NCI-H748 treated with DMSO at 0.1 percent for 48 hours (cell line): ENCODE measurements at regions not wholly inside any gene's neighbourhood (a gene's known extent, or its start where the extent isn't known, plus 50 kb on each side); places are given as distances from the start of the nearest gene placed in this dataset.
"Not testable (repeated sequence)": the region's sequence is repeated elsewhere in the genome, so short reads cannot be mapped to it uniquely, and the experiment has no call there.

ENCODE experiments used
- DNase-seq: peaks from one replicate; lab custom pipeline; 2025; lab: John Stamatoyannopoulos, UW

DNA sequence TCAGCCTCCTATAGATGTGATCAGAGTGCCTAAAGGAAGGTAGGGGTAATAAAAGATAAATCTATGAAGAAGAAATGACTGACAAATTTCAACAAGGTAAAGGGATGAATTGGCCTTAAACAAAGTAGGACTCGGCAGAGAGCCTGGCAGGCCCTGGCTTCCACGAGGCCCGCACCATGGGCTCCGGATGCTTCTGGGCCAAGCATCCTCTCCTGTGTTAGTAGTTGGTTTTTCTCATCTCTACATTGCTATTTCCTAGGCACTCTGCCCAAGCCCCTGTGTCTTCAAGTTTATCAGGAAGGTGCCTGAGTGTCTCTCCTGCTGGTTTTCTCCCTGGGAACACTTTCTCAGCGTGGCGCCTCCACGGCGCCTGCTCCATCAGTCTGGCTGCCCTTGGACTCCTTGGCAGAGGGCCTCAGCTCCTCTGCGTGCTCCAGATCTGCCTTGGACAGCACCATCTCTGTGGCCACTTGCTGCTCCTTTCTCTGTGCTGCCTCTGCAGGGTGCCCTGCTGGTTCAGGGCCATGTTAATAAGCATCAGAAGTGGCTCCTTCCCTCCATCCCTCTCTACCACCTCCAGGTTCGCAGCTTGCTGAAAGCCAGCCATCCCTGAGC, 413.3 kb upstream of the DPP6 start:
- DNase-seq: no peak

DNA sequence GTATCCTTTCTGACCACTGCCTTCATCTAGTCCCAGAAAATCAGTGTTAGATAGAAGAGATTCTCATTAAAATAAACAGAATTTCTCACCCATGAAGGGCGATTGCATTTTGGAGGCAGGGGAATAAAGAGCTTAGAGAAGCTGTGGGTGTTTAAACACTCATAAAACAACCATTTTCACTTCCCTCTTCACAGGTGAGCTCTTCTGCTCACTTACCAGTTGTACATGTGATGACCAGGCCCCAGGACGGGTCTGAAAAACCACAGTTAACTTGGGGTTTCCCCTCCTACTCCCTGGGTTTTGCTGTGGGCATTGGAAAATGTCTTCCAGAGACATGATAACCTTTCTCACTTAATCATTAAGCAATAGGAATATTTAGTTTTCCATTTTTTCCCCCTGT, 411.6 kb upstream of the DPP6 start:
- DNase-seq: no peak

GRCh38 chr7:153641199-153641598, 411.0 kb upstream of the DPP6 start:
- no peak for DNase-seq

DNA sequence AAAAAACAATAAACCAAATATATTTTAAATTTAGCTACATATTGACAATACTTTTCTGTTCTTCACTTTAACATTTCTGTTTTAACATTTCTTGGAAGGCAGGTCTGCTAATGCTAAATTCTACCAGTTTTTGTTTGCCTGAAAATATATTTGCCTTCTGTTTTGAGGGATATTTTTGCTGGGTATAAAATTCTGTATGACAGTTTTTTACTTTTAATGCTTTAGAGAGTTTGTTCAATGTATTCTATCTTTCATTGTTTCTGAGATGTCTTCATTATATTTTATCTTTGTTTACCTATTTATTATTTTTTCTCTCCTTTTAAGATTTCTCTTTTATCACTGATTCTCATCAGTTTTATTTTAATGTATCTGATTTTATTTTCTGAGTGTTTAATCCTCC, 409.2 kb upstream of the DPP6 start:
- DNase-seq: no peak

DNA sequence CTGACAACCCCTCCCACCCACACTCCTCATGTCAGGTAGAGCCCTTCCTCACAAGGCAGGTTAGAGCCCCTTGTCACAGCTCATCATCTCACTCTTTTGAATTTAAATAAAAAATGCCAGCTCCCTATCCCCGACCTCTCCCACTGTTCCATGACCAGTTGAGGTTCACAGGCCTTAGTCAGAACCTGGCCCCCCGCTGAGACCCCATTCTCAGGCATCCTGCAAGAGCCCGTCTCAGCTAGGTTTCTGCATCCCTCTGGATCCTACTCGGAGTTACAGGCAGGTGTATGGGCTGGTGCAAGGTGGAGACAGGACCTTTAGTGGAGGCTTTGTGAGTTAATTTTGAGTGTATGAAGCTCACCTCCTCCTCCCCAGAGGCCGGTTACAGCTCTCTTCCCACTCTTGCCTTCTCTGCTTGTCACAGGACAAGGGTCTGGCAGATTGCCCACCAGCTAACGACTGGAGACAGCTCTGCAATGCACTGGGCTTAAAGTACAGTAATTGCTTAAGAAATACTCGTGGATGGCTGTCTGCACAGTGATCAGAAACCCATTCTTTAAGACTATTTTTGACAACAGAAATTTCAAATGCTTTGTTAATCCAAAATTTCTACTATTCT, 394.9 kb upstream of the DPP6 start:
- DNase-seq: no peak

DNA sequence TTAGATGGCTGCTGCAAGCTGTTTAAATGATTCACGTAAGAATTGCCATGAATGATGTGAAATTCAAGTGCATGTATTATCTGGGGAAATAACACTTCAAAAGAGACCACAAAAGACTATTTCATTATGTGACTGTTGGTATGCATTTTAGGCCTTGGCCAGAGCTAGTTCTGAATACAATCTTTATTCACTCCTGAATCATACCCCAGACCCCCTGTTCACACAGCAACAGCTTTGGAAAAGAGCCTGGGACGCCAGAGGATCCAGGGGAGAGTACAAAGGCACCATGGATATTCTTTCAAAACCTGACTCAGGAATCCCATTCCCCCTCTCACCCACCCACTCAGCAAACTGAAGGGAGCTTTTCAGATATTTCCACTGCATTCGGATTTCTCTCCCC, 377.1 kb upstream of the DPP6 start:
- DNase-seq: no peak

DNA sequence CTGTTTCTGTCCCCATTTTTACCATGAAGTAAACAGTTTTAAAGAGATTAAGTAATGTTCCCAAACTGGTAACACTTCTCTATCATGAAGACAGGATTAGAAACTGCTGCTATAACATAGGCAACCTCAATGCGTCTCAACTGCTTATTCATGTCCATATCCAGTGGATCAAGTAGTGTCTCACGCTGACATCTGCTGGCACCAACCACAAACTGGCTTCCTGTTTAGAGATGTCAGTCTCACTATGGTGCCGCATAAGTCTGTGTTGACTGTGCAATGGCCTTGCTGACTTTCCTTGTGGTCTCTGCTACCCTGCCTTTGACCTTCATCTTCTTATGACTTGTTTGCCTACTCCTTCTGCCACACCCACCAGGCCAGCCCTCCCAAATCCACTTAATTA, 369.6 kb upstream of the DPP6 start:
- no peak for DNase-seq

DNA sequence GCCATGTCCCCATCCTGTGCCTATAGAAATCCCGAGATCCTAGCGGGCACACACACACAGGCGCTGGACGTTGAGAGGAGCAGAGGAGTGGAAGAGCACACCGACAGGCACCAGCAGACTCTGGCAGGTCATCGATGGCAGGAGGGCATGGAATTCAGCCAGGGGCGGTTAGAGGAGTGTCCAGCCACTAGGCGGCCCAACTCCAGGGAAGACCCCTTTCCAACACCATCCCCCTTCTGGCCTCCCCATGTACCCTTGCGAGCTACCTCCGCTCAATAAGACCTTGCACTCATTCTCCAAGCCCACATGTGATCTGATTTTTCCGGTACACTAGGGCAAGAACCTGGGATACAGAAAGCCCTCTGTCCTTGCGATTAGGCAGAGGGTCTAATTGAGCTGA, 356.0 kb upstream of the DPP6 start:
- no peak for DNase-seq

DNA sequence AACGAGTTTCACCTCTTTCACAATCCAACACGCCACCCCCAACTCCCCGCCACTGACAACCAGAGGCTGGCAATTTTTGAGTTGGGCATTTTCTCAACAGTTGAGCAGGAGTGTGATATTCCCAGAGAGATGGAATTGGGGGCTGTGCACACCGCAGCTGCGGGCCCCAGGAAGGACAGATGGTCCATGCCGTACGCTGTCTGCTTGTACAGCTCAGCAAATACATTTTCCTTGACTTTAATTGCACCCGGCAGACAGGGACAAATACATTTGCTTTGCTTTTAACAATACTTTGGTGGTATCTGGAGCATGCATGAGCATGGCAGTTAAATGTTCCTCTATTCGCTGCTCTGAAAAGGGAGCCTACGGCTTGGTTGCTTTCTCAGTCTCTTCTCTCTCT, 354.2 kb upstream of the DPP6 start:
- no peak for DNase-seq

GRCh38 chr7:153701678-153702077, 350.5 kb upstream of the DPP6 start:
- no peak for DNase-seq

GRCh38 chr7:153723892-153724291, 328.3 kb upstream of the DPP6 start:
- not testable (repeated sequence) for DNase-seq

DNA sequence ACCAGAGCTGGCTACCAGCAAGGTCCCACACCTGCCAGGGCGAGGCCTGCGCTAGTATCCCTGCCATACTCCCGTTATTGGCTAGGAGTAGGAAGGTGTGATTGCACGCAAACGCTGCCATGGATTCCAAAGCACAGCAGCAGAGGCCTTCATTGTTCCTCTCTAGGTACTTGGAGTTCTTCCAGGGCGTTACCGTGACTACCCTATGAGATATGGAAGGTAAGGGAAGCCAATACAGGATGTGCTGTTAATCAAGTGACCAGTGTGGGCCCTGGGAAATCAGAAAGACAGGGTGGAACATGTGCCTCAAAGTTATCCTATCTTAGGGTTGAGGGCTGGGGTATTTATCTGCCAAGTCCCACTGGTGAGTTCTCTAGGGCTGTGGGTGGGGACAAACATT, 320.7 kb upstream of the DPP6 start:
- not testable (repeated sequence) for DNase-seq

GRCh38 chr7:153743434-153743833, 308.8 kb upstream of the DPP6 start:
- not testable (repeated sequence) for DNase-seq

GRCh38 chr7:153747969-153748368, 304.2 kb upstream of the DPP6 start:
- not testable (repeated sequence) for DNase-seq

DNA sequence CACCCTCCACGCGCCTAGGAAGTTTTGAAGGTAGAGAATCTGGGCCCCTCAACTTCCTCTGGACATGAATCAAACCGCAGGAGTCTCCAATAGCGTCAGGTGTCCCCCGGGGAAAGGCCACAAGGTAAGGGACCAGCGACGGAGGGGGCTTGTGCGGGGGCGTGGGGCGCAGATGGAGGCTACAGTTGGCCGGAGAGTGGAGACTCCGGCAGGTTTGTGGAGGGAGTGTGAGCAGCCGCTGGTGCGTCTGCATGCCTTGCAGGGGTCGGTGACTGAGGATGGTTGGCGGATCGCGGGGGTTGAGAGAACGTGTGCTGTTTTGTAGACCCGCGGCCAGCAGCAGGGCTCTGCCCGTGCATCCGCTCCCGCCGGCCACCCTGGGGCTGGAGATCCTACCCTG, 303.3 kb upstream of the DPP6 start:
- DNase-seq: not testable (repeated sequence)

DNA sequence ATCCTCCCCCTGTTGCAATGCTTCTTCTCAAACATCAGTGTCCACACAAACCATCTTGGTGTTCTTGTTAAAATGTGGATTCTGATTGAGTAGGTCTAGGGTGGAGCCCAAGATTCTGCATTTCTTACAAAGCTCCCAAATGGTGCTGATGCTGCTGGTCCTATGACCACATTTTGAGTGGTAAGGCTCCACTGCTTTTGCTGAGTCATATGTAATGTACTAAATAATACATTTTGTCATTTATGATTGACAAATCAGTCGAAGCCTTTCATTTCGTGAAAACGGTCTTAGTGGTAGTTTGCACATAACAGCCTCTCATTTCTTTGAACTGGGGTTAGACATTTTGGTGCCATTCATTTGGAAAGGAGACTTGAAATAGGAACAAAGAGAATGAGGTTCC, 286.3 kb upstream of the DPP6 start:
- not testable (repeated sequence) for DNase-seq

DNA sequence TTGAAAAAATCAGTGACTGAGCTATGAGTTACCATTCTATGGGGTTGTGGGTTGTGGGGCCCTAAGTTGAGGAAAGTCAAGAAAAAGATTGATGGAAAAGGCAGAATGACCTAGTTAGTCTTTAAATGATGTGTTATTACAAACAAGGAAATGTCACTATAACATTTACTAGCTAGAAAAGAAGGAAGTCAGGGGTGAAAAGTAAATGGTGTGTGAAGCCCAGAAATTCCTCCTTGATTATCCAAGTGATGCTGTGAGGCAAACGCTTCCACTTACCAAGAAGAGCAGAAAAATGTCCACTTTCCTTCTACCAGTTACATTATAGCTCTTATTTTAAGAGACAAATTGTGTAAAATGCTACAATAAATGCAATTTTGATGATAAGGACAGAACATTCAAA, 285.3 kb upstream of the DPP6 start:
- DNase-seq: not testable (repeated sequence)

- no peak for DNase-seq
Observed at GRCh38 chr7:153772966-153773365, 279.2 kb upstream of the DPP6 start.

DNA sequence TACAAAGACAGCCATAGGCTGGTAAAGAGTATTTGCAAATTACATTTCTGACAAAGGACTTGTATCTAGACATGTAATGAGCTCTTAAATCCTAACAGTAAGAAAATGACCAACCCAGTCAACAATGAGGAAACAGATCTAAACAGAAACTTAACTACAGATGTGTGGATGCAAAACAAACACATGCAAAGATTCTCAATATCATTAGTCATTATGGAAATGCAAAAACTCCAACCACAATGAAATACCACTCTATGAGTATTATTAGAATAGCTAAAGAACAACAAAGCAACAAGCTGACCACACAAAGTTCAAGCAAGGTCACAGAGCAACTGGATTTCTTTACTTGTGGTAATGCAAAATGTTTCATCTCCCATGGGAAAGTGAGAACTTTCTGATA, 275.3 kb upstream of the DPP6 start:
- not testable (repeated sequence) for DNase-seq

- not testable (repeated sequence) for DNase-seq
Observed at GRCh38 chr7:153797363-153797762, 254.8 kb upstream of the DPP6 start.

GRCh38 chr7:153808117-153808516, 244.1 kb upstream of the DPP6 start:
- DNase-seq: no peak

GRCh38 chr7:153829525-153829924, 222.7 kb upstream of the DPP6 start:
- no peak for DNase-seq

DNA sequence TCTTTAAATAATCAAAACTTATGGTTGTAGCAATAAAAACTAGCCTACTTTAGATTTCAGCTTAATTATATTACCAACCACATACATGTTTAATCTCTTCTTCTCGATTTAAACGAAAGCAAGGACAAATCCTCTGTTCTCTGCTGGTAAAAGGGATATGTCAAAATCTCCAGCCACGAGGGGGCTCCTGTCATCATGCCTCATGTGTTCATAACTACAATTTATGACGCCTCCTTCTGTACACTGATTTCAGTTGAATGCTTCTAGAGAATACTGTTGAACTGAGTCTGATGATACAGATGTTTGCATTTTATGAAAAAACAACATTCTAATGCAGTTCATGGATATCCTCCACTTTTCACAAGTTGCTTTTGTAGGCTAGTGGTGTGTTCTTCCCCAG, 220.0 kb upstream of the DPP6 start:
- no peak for DNase-seq

DNA sequence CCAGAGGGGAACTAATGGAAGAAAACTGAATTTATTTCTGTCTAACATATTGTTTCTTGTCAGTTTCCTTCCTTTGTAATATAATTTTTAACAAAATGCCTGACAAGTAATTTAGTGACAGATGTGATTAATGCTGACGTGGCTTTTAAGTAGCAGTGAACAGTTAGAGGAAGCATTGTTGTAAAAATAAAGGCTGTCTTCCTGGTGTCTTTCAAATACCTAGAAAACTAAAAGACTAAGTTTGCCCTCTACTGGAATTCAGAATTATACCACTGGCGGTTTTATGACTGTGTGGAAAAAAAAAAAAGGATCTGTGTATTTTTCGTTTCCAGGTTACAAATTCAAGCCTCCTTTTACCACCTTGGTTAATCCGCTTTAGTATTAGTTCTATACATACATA, 217.1 kb upstream of the DPP6 start:
- DNase-seq: no peak
